C4-2B (cell line): ENCODE measurements at regions not wholly inside any gene's neighbourhood (a gene's known extent, or its start where the extent isn't known, plus 50 kb on each side); places are given as distances from the start of the nearest gene placed in this dataset.

ENCODE experiments used
- ZFX ChIP-seq: fragments of 450-650 bp; IDR thresholded peaks from 2 replicates; pipeline ENCODE4 v1.6.1; 2017
- TF ChIP-seq, protein P1 (sequence below): fragments of 450-650 bp; conservative IDR thresholded peaks from 2 replicates; pipeline ENCODE4 v1.5.1; 2017; ENCODE audit warnings: mild to moderate bottlenecking

DNA sequence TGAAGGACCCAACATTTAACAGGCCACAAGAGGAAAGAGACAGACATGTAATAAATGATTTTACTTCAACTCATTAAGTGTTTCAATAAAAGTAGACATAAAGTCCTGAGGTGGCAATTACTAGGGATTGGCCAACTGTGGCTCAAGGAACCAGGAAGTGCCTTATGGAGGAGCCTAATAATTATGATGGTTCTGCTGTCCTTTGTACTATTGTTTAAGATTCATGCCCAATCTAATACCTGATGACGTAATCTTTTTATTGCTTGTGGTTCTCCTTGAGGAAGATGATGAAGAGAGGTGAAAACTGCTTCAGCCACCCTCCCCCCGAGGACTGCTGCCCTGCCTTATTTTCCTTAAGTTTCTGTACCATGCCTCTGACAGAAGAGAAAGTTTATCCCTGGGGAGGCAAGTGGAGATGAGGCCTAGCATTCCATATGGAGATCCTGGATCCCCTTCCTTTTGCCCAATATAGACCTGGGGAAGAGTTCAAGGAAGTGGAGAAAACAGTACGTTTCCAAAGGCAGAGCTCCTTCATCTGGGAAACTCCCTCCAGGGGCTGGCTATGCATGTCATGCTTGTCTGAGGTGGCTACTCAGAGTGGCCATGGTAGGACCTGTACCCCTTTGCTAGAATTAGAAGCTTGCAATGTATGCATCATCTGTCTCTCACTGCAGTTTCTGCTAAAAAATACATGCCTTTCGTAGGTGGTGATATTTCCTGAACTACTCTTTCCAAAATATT lies 56.8 kb upstream of the FAT1 start:
- TF ChIP-seq, protein P1, sequence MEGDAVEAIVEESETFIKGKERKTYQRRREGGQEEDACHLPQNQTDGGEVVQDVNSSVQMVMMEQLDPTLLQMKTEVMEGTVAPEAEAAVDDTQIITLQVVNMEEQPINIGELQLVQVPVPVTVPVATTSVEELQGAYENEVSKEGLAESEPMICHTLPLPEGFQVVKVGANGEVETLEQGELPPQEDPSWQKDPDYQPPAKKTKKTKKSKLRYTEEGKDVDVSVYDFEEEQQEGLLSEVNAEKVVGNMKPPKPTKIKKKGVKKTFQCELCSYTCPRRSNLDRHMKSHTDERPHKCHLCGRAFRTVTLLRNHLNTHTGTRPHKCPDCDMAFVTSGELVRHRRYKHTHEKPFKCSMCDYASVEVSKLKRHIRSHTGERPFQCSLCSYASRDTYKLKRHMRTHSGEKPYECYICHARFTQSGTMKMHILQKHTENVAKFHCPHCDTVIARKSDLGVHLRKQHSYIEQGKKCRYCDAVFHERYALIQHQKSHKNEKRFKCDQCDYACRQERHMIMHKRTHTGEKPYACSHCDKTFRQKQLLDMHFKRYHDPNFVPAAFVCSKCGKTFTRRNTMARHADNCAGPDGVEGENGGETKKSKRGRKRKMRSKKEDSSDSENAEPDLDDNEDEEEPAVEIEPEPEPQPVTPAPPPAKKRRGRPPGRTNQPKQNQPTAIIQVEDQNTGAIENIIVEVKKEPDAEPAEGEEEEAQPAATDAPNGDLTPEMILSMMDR = no peak
- no peak for TF ChIP-seq ZFX
